ENCODE measurements at regions not wholly inside any gene's neighbourhood (a gene's known extent, or its start where the extent isn't known, plus 50 kb on each side); places are given as distances from the start of the nearest gene placed in this dataset.
"Not testable (repeated sequence)": the region's sequence is repeated elsewhere in the genome, so short reads cannot be mapped to it uniquely, and the experiment has no call there.

DNA sequence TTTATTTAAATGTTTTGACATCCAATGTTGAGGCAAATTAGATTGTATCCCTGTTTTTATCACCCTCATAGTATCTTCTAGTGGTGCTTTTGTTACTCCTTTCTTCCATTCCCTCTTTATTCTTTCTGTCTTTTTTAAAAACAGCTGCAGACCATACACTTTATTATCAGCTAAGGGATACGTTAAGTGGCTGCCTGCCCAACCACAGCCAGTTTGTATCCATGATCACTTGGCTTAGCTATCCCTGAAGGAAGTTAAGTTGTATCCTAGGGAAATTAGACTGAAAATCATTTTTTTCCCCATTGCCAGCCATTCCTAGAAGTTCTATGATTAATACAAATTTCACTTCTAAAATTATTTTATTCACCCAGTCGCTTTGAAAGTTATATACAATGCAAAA is 1032.7 kb downstream of the NR2F1-AS1 start:
- no peak for ATAC-seq
- no peak for DNase-seq (ENCODE audit: low spot score)

GRCh38 chr5:92544596-92544995 is 1036.4 kb downstream of the NR2F1-AS1 start:
- no peak for DNase-seq (ENCODE audit: low spot score)
- ATAC-seq: no peak

DNA sequence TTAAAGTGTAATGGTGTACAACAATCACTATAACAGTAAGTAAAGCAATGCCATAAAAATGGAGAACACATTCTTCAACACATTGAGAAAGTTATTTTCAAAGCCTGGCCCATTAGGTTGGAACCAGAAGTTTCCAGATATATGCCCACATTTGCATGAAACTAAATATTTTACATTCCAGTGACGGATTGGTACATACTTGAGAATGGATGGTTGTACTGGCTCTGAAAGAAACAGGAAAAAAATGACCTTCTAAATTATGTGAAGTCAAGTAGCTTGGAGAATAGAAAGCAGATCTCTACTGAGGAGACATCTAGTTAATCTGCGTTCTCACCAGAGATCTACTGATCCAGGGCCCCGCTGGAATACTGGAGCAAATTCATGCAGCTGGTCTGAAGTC is 1037.0 kb downstream of the NR2F1-AS1 start:
- ATAC-seq: no peak
- DNase-seq (ENCODE audit: low spot score): no peak

DNA sequence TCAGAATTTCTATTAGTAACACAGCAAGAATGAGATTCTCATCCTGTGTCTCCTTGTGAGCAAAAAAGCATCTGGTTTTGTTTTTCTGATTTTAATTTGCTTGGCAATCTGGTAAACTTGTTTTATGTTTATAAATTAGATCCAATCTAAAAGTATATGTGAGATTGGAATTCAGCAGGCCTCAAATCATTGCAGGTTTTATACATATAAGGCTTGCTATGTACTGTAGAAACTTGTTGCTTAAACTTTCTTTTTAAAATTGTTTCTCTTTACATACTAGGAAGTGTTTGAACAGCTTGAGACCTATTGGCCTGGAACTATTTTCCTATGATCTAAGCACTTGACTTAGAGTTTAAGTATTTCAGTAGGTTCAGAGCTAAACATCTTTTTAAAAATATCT is 1037.8 kb downstream of the NR2F1-AS1 start:
- ATAC-seq (no peak), DNase-seq (ENCODE audit: low spot score) (no peak)

GRCh38 chr5:92542017-92542416 is 1039.0 kb downstream of the NR2F1-AS1 start:
- not testable (repeated sequence) for DNase-seq (ENCODE audit: low spot score); ATAC-seq

- ATAC-seq (no peak), DNase-seq (ENCODE audit: low spot score) (no peak)
Observed at GRCh38 chr5:92527311-92528078, 1053.5 kb downstream of the NR2F1-AS1 start.

DNA sequence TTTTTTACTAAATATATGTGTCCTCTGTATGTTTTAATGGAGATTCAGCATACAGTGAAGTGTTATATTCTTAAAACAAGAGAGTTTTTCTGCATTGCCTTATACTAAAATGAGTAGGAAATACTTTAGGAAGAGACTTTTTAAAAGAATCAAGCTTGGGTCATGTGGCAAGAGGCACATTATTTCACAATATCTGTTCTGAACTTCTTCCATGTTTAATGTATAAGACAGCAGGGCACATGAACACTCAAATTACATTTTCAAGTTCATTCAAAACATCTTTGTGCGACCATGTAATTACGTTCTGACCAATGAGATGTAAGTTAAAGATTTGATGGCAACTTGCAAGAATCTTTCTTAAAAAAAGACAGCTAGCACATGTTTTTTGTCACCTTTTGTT is 1055.9 kb downstream of the NR2F1-AS1 start:
- ATAC-seq (no peak), DNase-seq (ENCODE audit: low spot score) (no peak)

- peak; percentile 51 for ATAC-seq
- DNase-seq (ENCODE audit: low spot score): no peak
Observed at GRCh38 chr5:92519811-92520632, 1061.0 kb downstream of the NR2F1-AS1 start.

- ATAC-seq (peak; percentile 99), DNase-seq (ENCODE audit: low spot score) (no peak)
Observed at GRCh38 chr5:92518318-92518904, 1062.6 kb downstream of the NR2F1-AS1 start.

GRCh38 chr5:92514896-92515295 is 1066.1 kb downstream of the NR2F1-AS1 start:
- DNase-seq (ENCODE audit: low spot score) (no peak), ATAC-seq (no peak)

DNA sequence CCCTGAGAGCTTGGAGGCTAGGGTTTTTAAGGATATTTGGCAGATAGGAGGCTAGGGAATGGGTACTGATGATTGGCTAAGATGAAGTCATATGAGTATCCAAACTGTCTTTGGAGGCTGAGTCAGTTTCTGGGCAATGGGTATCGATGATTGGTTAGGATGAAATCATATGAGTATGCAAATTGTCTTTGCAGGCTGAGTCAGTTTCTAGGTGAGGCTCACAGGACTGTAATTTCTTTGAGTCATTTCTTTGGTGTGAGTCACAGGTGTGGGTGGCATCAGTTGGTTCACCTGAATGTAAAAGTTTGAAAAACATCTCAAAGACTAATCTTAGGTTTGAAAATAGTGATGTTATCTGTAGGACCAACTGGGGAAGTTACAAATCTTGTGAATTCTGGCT is 1068.0 kb downstream of the NR2F1-AS1 start:
- no peak for ATAC-seq
- DNase-seq (ENCODE audit: low spot score): no peak

GRCh38 chr5:92508271-92508670 is 1072.7 kb downstream of the NR2F1-AS1 start:
- DNase-seq (ENCODE audit: low spot score): no peak

GRCh38 chr5:92505925-92506324 is 1075.1 kb downstream of the NR2F1-AS1 start:
- peak; percentile 67 for ATAC-seq
- no peak for DNase-seq (ENCODE audit: low spot score)

More at GRCh38 chr5:92508271-92508670, 1072.7 kb downstream of the NR2F1-AS1 start:
- ATAC-seq: no peak

GRCh38 chr5:92505145-92505544 is 1075.9 kb downstream of the NR2F1-AS1 start:
- DNase-seq (ENCODE audit: low spot score) (no peak), ATAC-seq (no peak)

GRCh38 chr5:92504346-92504745 is 1076.7 kb downstream of the NR2F1-AS1 start:
- DNase-seq (ENCODE audit: low spot score): no peak
- no peak for ATAC-seq

DNA sequence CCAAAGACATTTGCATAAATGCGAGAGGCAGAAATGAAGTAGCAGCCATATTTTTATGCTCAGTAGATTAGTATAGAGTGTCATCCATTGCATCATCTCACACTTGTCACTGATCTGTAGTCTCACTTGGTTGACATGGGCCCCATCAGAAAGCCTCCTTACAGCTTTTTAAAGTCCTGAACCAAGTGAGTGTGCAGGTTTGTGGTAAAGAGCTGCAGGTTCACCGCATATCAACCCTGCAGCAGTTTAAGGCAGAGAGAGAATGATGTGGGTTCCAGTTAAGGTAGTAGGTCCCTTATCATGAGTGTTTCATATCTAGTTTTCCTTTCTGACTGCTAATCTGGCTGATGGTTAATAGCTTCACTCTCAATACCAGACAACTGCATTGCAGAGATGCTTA is 1080.3 kb downstream of the NR2F1-AS1 start:
- no peak for ATAC-seq
- no peak for DNase-seq (ENCODE audit: low spot score)

DNA sequence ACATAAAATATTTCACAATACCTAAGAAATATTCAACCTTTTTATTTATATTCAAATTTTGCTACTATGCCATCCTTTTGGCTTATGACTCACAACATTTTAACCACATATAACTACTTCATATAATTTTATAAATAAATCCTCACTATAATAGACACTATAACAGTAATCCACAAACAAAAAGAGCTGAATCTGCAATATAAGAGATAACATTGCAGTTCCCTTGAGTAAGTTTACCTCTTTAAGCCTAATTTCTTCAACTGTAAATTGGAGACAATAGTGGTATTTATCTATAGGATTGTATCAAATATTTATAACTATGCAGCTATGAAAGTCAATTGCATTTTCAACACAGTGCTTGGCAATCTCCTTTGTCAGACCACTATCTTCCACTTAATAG is 1084.5 kb downstream of the NR2F1-AS1 start:
- ATAC-seq: no peak
- DNase-seq (ENCODE audit: low spot score): no peak

- ATAC-seq (no peak), DNase-seq (ENCODE audit: low spot score) (no peak)
Observed at GRCh38 chr5:92494508-92494907, 1086.5 kb downstream of the NR2F1-AS1 start.

- ATAC-seq (no peak), DNase-seq (ENCODE audit: low spot score) (no peak)
Observed at GRCh38 chr5:92492908-92493307, 1088.1 kb downstream of the NR2F1-AS1 start.

GRCh38 chr5:92484484-92484883 is 1096.5 kb downstream of the NR2F1-AS1 start:
- no peak for ATAC-seq
- DNase-seq (ENCODE audit: low spot score): no peak

- DNase-seq (ENCODE audit: low spot score) (no peak), ATAC-seq (no peak)
Observed at GRCh38 chr5:92472981-92473566, 1090.0 kb upstream of the ARRDC3 start.
